Activated CD4-positive, alpha-beta T cell treated with anti-CD3 and anti-CD28 coated beads for 24 hours (primary cell): ENCODE measurements at regions not wholly inside any gene's neighbourhood (a gene's known extent, or its start where the extent isn't known, plus 50 kb on each side); places are given as distances from the start of the nearest gene placed in this dataset.

Experiments used
- DNase-seq, 2 donors: peaks; one replicate each; pipeline ENCODE4 v3.0.0-alpha.2; 2020; ENCODE audit warnings: low read depth in 2 of 2

- DNase-seq: no peak
Measured at GRCh38 chr12:66852091-66852490, 173.2 kb upstream of the GRIP1 start.

DNA sequence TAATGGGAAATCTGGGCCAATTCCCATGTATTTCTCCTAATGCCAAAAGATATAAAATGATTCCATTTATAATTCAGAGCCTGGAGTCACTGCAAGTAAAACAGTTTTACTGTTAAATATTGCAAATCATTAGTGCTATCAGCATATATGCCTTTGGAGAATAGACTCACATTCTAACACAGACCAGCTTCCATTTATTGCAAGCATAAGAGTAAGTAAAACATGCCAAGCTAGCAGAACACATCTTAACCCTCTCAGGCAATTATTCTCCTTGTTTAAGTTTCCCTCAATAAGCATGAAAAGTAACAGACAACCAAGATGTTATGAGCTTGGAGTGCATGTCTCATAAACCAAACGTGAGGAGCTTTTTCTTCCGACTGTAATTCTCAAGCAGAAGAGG lies 173.9 kb upstream of the GRIP1 start:
- no peak for DNase-seq

- no peak for DNase-seq
Measured at GRCh38 chr12:66859751-66860440, 181.0 kb upstream of the GRIP1 start.

DNA sequence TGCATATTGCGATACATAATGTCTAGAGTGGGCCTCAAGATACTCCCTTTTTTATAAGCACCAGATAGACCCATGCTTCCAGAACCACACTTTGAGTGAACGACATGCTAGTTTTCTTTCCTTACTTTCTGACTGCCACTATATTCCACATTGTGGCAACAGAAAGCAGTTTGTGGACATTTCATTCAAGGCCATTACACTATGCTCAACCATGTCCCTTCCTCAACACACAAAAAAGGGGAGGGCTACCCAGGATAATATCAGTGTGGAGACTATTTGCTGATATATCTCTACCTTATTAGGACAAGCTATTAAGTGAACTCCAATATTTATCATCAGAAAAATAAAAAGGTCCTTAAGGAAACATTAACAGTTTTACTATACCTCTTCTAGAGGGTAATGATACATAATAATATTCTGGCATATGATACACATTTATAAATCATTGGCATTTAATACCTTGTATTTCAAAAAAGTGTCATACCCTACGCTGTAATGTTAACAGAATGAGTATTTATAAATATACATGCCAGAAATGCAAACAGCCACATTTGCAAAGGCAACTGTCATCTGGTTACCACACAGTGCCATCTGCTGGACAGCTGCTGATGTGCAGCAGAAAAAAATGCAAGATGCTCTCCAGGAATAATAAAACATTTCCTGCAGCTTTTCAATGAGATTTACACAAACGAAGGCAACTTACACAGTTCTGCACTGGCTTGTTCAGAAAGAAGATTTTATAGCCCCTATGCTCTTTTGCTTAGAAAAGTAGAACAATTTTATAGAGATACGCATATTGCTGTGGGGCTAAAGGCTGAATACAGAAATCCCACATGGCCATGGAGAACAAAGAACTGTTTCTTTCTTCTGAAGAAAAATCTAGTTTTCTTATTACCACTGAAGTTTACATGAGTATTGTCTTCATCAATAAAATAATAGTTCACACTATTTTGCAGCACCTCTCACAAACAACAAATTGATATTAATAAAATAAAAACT lies 182.2 kb upstream of the GRIP1 start:
- DNase-seq: peak; percentile 34 to 48

DNA sequence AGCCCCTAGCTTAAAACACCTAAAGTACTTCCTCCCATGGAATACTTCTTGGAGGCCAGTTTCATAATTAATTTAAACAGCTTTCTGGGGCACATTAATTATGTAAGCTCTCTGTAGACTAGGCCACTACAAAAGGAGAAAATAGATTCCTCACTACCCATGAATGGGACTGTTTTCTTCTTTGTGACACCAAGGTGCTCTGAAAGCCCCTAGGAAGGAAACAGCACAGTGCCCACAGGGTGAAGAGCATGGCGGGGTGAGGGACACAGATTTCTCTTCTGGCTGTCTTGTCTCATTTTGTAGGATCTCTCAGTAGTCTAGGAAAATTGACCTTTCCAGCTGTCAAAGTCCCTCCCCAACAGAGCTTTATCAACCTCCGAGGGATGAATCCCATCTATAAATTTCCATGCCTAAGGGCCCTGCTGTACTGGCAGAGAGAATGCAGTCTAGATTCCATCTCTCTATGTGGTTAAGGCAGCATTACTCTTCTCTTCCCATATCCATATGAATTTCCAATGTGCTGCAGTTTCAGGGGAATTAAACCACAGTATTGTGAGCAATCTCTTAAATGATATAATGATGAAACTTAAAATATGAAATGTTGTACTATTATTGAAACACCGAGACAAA lies 183.6 kb upstream of the GRIP1 start:
- no peak for DNase-seq

DNA sequence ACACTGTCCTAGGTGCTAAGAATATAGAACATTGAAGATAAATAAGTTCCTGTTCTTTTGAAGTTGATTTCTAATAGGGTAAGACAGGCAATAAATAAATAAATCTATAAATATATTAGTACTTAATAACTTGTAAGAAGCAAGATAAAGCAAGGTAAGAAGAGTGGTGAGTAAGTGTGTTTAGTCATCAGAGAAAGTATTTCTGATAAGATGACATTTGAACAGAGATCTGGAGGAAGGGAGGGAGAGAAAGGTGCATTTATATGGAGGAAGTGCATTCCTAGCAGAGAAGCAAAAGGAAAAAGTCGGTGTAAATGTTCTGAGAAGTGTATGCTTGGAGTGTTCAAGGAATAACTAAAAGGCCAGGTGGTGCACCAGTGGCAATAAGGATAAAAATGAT lies 184.4 kb upstream of the GRIP1 start:
- no peak for DNase-seq

DNA sequence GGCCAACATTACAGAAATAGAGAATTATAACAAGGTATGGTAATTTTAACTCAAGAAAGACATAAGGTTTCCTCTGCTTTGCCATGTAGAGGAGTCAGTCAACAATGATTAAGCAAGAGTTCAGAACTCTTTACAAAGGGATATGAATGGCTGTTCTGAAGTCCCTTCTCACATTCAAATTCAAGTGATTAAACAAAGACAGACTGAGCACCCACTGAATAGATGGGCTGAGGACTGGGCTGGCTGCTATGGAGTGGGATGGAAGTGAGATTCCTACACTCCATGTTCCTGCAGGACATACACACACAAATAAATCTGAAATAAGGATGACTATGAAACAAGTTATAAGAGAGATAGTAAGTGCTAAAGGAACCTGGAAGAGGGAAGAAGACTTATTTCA lies 199.0 kb upstream of the GRIP1 start:
- DNase-seq: no peak

GRCh38 chr12:66879409-66879808 lies 200.5 kb upstream of the GRIP1 start:
- no peak for DNase-seq

- DNase-seq: no peak
Measured at GRCh38 chr12:66881386-66881785, 202.5 kb upstream of the GRIP1 start.

DNA sequence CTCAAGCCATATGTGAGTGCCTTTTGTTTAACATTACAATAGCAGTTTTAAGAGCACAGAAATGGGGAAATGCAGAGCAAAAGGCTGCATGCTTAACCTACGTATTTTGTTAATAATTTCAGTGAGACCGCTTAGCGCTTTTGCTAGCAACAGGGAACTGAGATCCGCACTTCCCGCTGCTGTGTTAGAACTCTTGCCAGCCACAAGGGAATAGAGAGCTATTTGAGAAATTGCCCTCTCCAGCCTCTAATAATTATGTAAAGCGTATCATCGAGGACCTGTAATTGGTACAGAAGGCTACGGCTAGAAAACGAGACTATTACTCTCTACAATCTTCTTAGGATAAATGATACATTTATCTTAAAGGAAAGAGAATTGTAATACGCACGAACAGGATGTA lies 205.2 kb upstream of the GRIP1 start:
- no peak for DNase-seq

DNA sequence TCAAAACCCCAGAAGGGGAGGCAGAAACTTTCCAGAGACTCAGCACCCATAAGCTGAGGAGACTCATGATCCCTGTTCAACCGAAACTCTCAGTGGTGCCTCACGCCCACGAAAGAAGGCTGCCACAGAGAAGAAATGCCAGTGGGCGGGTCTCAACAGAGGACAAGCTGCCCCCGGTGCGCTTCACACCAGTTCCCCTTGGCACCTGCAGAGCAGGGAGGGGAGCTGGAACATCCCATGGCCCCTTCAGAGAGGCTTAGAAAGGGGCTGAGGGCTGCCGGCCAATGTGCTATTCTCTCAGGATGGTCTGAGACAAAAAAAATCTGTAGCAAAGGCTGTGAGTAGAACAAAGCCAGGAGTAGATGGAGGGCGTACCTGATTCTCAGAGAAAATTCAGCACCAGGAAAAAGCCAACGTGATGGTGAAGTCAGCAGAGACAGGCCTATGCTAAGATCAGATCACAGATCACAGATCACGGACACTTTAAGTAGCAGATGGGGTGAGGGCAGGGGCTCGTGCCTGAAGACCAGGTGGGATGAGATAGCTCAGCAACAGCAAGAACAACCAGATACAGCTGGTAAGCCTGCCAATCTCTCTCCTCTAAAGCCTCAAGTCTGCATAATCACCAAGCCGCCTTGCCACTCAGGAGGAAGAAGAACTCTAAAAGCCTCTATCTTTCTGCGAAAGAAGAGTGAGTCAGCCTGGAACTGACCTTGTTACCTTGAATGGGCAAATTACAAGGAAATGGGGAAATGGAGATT lies 206.4 kb upstream of the GRIP1 start:
- no peak for DNase-seq

DNA sequence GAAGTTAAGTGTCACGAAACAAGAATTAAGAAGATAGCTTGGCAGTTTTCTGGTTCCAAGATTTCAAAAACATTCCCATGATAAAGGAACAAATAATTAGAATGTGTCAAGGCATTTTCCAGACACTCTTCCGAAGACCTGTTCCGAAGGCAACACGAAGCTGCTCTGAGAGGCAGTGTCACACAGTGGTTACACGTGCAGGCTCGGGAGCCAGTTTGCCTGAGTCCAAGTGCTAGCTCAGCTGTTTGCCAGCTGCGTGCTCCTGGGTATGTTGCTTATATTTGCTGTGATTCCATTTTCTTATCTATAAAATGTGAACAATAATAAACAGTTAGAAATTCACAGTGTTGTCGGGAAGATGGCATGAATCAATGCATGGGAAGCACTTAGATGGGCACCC lies 217.9 kb upstream of the GRIP1 start:
- DNase-seq: no peak

GRCh38 chr12:66898700-66899469 lies 220.0 kb upstream of the GRIP1 start:
- DNase-seq: no peak

- DNase-seq: no peak
Measured at GRCh38 chr12:66899588-66899987, 220.7 kb upstream of the GRIP1 start.

GRCh38 chr12:66900616-66901015 lies 221.7 kb upstream of the GRIP1 start:
- no peak for DNase-seq

GRCh38 chr12:66901138-66901932 lies 222.5 kb upstream of the GRIP1 start:
- DNase-seq: no peak

DNA sequence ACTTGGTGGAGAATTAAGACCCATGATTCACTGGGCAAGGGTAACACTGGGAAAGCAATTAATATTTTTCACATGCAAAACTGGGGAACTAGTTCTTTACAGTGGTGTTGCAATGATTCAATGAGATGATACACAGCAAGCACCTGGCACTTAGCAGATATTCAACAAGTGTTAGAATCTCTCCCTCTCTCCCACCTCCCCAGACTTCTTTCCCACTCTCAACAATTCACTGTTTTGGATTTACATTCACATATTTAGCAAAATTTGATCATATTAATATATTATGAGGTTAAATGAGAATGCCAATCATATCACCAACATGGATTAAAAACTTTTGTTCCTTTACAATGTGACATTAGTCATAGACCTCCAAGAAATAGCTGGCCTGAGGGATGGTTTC lies 223.1 kb upstream of the GRIP1 start:
- no peak for DNase-seq

DNA sequence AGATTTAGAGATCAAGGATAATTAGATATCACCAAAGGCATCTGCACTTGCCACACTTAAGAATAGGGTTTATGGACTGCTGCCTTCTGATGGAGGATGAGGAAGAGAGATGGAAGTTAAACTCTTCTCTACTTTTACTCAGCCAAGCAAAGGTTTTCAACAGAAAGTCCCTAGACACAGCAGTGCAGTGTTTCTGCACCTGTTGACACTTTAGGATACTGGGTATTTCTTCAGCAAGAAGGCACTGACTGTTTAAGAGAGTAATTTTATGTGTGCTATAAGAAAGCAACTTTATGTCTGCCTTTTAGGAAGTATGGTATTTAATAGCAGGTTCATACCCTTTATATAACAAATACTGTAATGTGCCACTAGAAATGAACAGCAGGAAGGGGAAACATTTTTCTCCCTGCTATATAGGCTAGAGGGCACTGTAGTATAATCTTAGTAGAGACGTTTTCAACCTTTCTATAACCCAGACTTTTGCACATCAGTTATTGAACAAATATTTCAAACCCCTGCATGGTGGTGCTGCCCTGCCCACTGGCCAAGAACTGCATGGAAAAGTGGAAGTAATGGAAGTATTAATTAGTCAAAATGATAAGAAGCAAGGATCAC lies 225.0 kb upstream of the GRIP1 start:
- DNase-seq: no peak

DNA sequence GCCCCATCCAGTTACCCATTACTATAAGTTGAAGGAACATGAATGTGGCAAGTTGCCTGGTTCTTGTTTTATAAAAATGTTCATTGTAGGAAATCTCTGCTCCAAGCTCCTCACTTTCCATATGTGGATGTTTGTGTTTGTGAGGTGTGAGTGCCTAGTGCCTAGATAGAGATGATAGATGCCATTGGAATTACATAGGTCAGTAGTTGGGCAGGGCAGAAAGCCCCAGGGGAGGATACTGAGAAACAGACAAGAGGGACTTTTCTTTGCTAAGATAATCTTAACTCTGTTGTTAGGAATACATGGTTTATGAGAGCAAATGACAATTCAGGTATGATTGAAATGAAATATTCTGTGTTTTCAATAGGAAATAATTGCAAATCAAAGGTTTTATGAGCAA lies 226.3 kb upstream of the GRIP1 start:
- no peak for DNase-seq
